Prostate gland (tissue), 2 donors: ENCODE measurements at regions not wholly inside any gene's neighbourhood (a gene's known extent, or its start where the extent isn't known, plus 50 kb on each side); places are given as distances from the start of the nearest gene placed in this dataset.

Source experiments
- CTCF ChIP-seq, 4 experiments: fragments of 200-600 bp in 2 of 4; fragments of 450-650 bp in 2 of 4; sonication (generic) in 2 of 4; IDR thresholded peaks; 1 replicate in 3 of 4; 2 replicates in 1 of 4; pipeline ENCODE4 v1.5.1; 2016 to 2019; ENCODE audit warnings: antibody characterized with exemption in 4 of 4, mild to moderate bottlenecking in 2 of 4, moderate library complexity in 2 of 4
- POLR2A ChIP-seq: fragments of 450-650 bp; IDR thresholded peaks from one replicate; pipeline ENCODE4 v1.6.1; 2016; ENCODE audit warnings: antibody characterized with exemption, mild to moderate bottlenecking
- POLR2AphosphoS5 ChIP-seq: sonication (generic); formaldehyde crosslinking; IDR thresholded peaks from one replicate; pipeline ENCODE4 v1.6.1; 2017; ENCODE audit warnings: antibody characterized with exemption

- TF ChIP-seq CTCF (IDR thresholded peaks at IDR 0.05), result no peak
- no peak for TF ChIP-seq POLR2AphosphoS5
- no peak for TF ChIP-seq POLR2A
Measured at GRCh38 chr3:95934181-95934580, 880.2 kb upstream of the EPHA6 start.
